ENCODE measurements at regions not wholly inside any gene's neighbourhood (a gene's known extent, or its start where the extent isn't known, plus 50 kb on each side); places are given as distances from the start of the nearest gene placed in this dataset.

DNA sequence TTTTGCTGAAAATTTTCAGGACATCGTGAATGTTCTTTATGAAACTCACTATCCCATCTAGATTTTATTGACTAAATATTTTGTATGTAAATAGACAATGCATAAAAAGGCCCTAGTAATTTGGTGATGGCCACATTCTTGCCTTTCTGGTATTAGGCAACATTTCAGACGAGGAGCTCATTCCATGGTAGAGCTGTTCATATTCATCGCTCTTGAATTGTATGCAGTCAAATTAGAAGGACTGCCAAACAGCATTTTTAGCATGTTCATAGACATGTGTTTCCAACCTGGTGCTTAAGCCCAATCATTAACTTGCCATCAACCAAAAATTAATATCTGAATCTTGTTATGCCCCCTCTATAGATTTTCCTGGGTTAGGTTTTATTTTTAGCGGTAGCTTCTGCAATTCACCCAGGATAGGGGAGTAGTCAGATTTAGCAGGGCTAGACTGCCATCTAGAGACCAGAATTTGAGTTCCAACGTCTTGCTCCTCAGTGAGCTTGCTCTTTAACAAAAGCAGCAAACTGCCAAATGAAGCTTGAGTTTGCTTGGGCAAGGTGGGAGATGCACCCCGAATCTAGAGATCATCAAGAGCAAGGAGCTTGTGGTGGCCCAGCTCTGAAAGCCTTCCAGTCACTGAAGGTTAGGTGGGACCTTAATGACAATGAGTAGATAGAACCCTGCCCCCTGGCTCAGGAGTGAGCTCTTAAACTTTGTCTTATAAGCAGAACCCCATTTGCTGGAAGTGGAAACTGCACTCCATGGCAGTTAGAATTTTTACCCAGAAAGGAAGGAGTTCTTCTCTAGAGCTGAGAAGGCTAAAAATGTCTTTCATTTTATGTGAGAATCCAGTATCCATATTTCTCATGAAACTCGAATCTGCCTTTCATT, 456.2 kb downstream of the RASEF start:
- no peak overlapping the region for H3K4me2 ChIP-seq (ENCODE audit: low read depth, low read length, poor library complexity, severe bottlenecking)
- no peak overlapping the region for H3K4me3 ChIP-seq (ENCODE audit: insufficient read depth, low read length, poor library complexity, severe bottlenecking)
- no peaks in the 10 kb centered on the region for H3K9me2 ChIP-seq (replicated peaks; ENCODE audit: insufficient read depth, low read length)
- H3K36me3 ChIP-seq (ENCODE audit: low read length) = no peaks in the 10 kb centered on the region
- H3K79me2 ChIP-seq (ENCODE audit: insufficient read depth, low read length) = no peaks in the 10 kb centered on the region
- H3K9me3 ChIP-seq (ENCODE audit: insufficient read depth, low read length) = no peaks in the 10 kb centered on the region
- no peak overlapping the region for H3K27ac ChIP-seq (ENCODE audit: low read depth, low read length)
- H3F3A ChIP-seq (ENCODE audit: insufficient read depth) = no peaks in the 10 kb centered on the region
- H3K27me3 ChIP-seq (ENCODE audit: low read length) = no peaks in the 10 kb centered on the region
- TF ChIP-seq, protein P1, sequence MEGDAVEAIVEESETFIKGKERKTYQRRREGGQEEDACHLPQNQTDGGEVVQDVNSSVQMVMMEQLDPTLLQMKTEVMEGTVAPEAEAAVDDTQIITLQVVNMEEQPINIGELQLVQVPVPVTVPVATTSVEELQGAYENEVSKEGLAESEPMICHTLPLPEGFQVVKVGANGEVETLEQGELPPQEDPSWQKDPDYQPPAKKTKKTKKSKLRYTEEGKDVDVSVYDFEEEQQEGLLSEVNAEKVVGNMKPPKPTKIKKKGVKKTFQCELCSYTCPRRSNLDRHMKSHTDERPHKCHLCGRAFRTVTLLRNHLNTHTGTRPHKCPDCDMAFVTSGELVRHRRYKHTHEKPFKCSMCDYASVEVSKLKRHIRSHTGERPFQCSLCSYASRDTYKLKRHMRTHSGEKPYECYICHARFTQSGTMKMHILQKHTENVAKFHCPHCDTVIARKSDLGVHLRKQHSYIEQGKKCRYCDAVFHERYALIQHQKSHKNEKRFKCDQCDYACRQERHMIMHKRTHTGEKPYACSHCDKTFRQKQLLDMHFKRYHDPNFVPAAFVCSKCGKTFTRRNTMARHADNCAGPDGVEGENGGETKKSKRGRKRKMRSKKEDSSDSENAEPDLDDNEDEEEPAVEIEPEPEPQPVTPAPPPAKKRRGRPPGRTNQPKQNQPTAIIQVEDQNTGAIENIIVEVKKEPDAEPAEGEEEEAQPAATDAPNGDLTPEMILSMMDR (IDR thresholded peaks at IDR 0.05; ENCODE audit: insufficient read depth, low read length, poor library complexity, severe bottlenecking) = no peak
- no peak for TF ChIP-seq EZH2phosphoT487 (conservative IDR thresholded peaks at IDR 0.05; ENCODE audit: low read length)
- H4K20me1 ChIP-seq (ENCODE audit: low read depth, low read length) = no peaks in the 10 kb centered on the region
- H2AFZ ChIP-seq (ENCODE audit: low read depth, low read length, severe bottlenecking) = no peak overlapping the region
- H3K9ac ChIP-seq (ENCODE audit: low read length) = no peak overlapping the region

DNA sequence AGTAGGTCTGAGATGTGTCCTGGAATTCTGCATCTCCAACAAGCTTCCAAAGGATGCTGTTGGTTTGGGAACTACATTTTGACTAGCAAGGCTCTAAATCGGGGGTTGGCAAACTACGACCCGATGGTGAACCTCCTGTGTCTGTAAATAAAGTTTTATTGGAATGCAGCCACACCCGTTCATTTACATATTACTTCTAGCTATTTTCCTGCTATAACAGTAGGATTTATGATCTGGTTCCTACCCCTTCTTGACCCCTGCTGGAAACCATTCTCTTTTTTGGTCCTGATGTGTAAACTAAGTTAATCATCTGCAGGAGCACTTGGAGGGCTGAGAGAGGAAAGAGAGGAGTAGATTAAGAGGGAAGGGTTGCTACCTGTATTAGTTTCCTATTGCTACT, 454.5 kb downstream of the RASEF start:
- H2AFZ ChIP-seq (ENCODE audit: low read depth, low read length, severe bottlenecking) = no peak overlapping the region
- no peaks in the 10 kb centered on the region for H3K9me3 ChIP-seq (ENCODE audit: insufficient read depth, low read length)
- no peak overlapping the region for H3K4me3 ChIP-seq (ENCODE audit: insufficient read depth, low read length, poor library complexity, severe bottlenecking)
- H3F3A ChIP-seq (ENCODE audit: insufficient read depth) = no peaks in the 10 kb centered on the region
- H3K27ac ChIP-seq (ENCODE audit: low read depth, low read length) = no peak overlapping the region
- no peak overlapping the region for H3K9ac ChIP-seq (ENCODE audit: low read length)
- H4K20me1 ChIP-seq (ENCODE audit: low read depth, low read length) = no peaks in the 10 kb centered on the region
- H3K27me3 ChIP-seq (ENCODE audit: low read length) = no peaks in the 10 kb centered on the region
- no peak overlapping the region for H3K4me2 ChIP-seq (ENCODE audit: low read depth, low read length, poor library complexity, severe bottlenecking)
- no peaks in the 10 kb centered on the region for H3K36me3 ChIP-seq (ENCODE audit: low read length)
- H3K9me2 ChIP-seq (replicated peaks; ENCODE audit: insufficient read depth, low read length) = no peaks in the 10 kb centered on the region
- TF ChIP-seq EZH2phosphoT487 (conservative IDR thresholded peaks at IDR 0.05; ENCODE audit: low read length) = no peak
- TF ChIP-seq, protein P1 (IDR thresholded peaks at IDR 0.05; ENCODE audit: insufficient read depth, low read length, poor library complexity, severe bottlenecking) = no peak
- H3K79me2 ChIP-seq (ENCODE audit: insufficient read depth, low read length) = no peaks in the 10 kb centered on the region

DNA sequence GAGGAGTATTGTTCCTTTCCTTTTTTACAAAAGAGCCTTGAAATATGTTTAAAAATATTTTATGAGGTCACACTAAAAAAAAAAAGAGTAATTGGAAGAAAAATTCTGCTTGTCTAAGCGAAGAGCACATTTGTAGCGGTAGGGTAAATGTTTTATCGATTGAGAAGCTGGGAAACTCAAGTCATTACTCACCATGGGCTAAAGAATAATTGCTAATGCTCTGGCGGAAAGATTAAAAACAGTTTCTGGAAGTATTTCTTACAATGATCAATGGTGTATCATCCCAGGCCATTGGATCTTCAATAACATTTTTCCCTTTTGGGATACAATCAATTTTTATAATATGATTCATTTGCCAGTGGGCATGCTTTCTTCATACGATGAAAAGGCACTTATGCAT, 450.0 kb downstream of the RASEF start:
- no peak overlapping the region for H3K4me3 ChIP-seq (ENCODE audit: insufficient read depth, low read length, poor library complexity, severe bottlenecking)
- H3F3A ChIP-seq (ENCODE audit: insufficient read depth) = no peaks in the 10 kb centered on the region
- H3K9ac ChIP-seq (ENCODE audit: low read length) = no peak overlapping the region
- no peak overlapping the region for H2AFZ ChIP-seq (ENCODE audit: low read depth, low read length, severe bottlenecking)
- H3K9me3 ChIP-seq (ENCODE audit: insufficient read depth, low read length) = no peaks in the 10 kb centered on the region
- H3K79me2 ChIP-seq (ENCODE audit: insufficient read depth, low read length) = no peaks in the 10 kb centered on the region
- H3K36me3 ChIP-seq (ENCODE audit: low read length) = no peaks in the 10 kb centered on the region
- no peak overlapping the region for H3K4me2 ChIP-seq (ENCODE audit: low read depth, low read length, poor library complexity, severe bottlenecking)
- TF ChIP-seq, protein P1 (IDR thresholded peaks at IDR 0.05; ENCODE audit: insufficient read depth, low read length, poor library complexity, severe bottlenecking) = no peak
- no peak for TF ChIP-seq EZH2phosphoT487 (conservative IDR thresholded peaks at IDR 0.05; ENCODE audit: low read length)
- H3K9me2 ChIP-seq (replicated peaks; ENCODE audit: insufficient read depth, low read length) = no peaks in the 10 kb centered on the region
- no peaks in the 10 kb centered on the region for H3K27me3 ChIP-seq (ENCODE audit: low read length)
- no peak overlapping the region for H3K27ac ChIP-seq (ENCODE audit: low read depth, low read length)
- no peaks in the 10 kb centered on the region for H4K20me1 ChIP-seq (ENCODE audit: low read depth, low read length)
